ENCODE measurements at regions not wholly inside any gene's neighbourhood (a gene's known extent, or its start where the extent isn't known, plus 50 kb on each side); places are given as distances from the start of the nearest gene placed in this dataset.

GRCh38 chr21:14858311-14858710 lies 206.5 kb downstream of the NRIP1 start:
- TF ChIP-seq POLR2A (IDR thresholded peaks at IDR 0.05; ENCODE audit: extremely low read depth, insufficient read length) = no peak
- TF ChIP-seq, protein P1, sequence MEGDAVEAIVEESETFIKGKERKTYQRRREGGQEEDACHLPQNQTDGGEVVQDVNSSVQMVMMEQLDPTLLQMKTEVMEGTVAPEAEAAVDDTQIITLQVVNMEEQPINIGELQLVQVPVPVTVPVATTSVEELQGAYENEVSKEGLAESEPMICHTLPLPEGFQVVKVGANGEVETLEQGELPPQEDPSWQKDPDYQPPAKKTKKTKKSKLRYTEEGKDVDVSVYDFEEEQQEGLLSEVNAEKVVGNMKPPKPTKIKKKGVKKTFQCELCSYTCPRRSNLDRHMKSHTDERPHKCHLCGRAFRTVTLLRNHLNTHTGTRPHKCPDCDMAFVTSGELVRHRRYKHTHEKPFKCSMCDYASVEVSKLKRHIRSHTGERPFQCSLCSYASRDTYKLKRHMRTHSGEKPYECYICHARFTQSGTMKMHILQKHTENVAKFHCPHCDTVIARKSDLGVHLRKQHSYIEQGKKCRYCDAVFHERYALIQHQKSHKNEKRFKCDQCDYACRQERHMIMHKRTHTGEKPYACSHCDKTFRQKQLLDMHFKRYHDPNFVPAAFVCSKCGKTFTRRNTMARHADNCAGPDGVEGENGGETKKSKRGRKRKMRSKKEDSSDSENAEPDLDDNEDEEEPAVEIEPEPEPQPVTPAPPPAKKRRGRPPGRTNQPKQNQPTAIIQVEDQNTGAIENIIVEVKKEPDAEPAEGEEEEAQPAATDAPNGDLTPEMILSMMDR (IDR thresholded peaks at IDR 0.05; ENCODE audit: low read depth, low read length) = no peak
